Activated CD8-positive, alpha-beta memory T cell treated with anti-CD3 and anti-CD28 coated beads for 48 hours (primary cell): ENCODE measurements at regions not wholly inside any gene's neighbourhood (a gene's known extent, or its start where the extent isn't known, plus 50 kb on each side); places are given as distances from the start of the nearest gene placed in this dataset.
"Not testable (repeated sequence)": the region's sequence is repeated elsewhere in the genome, so short reads cannot be mapped to it uniquely, and the experiment has no call there.

Source experiments
- DNase-seq, 3 experiments: peaks; one replicate each; pipeline ENCODE4 v3.0.0-alpha.2; 2020; ENCODE audit warnings: low read depth in 2 of 3, low spot score in 2 of 3

GRCh38 chr4:171378323-171378722 lies 434.9 kb upstream of the GALNTL6 start:
- DNase-seq: no peak

- DNase-seq: no peak
These were observed 436.5 kb upstream of the GALNTL6 start for GRCh38 chr4:171376724-171377123.

- no peak for DNase-seq
These were observed 459.7 kb upstream of the GALNTL6 start for GRCh38 chr4:171353535-171353934.

GRCh38 chr4:171348090-171348489 lies 465.1 kb upstream of the GALNTL6 start:
- no peak for DNase-seq

GRCh38 chr4:171342646-171343045 lies 470.6 kb upstream of the GALNTL6 start:
- DNase-seq: no peak

- DNase-seq: no peak
These were observed 472.9 kb upstream of the GALNTL6 start for GRCh38 chr4:171340258-171340657.

- no peak for DNase-seq
These were observed 478.7 kb upstream of the GALNTL6 start for GRCh38 chr4:171334549-171334948.

GRCh38 chr4:171308661-171309060 lies 504.5 kb upstream of the GALNTL6 start:
- DNase-seq: no peak

GRCh38 chr4:171298048-171298718 lies 515.0 kb upstream of the GALNTL6 start:
- DNase-seq: not testable (repeated sequence)

- DNase-seq: no peak
These were observed 524.3 kb upstream of the GALNTL6 start for GRCh38 chr4:171288816-171289432.

- DNase-seq: no peak
These were observed 531.8 kb upstream of the GALNTL6 start for GRCh38 chr4:171281359-171281758.

GRCh38 chr4:171279131-171279530 lies 534.1 kb upstream of the GALNTL6 start:
- no peak for DNase-seq

- no peak for DNase-seq
These were observed 546.5 kb upstream of the GALNTL6 start for GRCh38 chr4:171266671-171267070.

- DNase-seq: no peak
These were observed 547.9 kb upstream of the GALNTL6 start for GRCh38 chr4:171265190-171265818.

- no peak for DNase-seq
These were observed 557.0 kb upstream of the GALNTL6 start for GRCh38 chr4:171256223-171256622.

- no peak for DNase-seq
These were observed 566.3 kb upstream of the GALNTL6 start for GRCh38 chr4:171246948-171247347.

GRCh38 chr4:171242831-171243230 lies 570.4 kb upstream of the GALNTL6 start:
- no peak for DNase-seq

- DNase-seq: no peak
These were observed 574.0 kb upstream of the GALNTL6 start for GRCh38 chr4:171239196-171239595.

GRCh38 chr4:171235521-171235920 lies 577.7 kb upstream of the GALNTL6 start:
- DNase-seq: no peak

- not testable (repeated sequence) for DNase-seq
These were observed 583.9 kb upstream of the GALNTL6 start for GRCh38 chr4:171229354-171229753.

- no peak for DNase-seq
These were observed 592.0 kb upstream of the GALNTL6 start for GRCh38 chr4:171221181-171221580.

- no peak for DNase-seq
These were observed 609.8 kb upstream of the GALNTL6 start for GRCh38 chr4:171203425-171203824.

- no peak for DNase-seq
These were observed 610.3 kb upstream of the GALNTL6 start for GRCh38 chr4:171202908-171203307.
